Left kidney (tissue), 1 donor: ENCODE measurements at regions not wholly inside any gene's neighbourhood (a gene's known extent, or its start where the extent isn't known, plus 50 kb on each side); places are given as distances from the start of the nearest gene placed in this dataset.

ENCODE experiments used
- DNase-seq: peaks from one replicate; pipeline ENCODE4 v3.0.0-alpha.2; 2013

DNA sequence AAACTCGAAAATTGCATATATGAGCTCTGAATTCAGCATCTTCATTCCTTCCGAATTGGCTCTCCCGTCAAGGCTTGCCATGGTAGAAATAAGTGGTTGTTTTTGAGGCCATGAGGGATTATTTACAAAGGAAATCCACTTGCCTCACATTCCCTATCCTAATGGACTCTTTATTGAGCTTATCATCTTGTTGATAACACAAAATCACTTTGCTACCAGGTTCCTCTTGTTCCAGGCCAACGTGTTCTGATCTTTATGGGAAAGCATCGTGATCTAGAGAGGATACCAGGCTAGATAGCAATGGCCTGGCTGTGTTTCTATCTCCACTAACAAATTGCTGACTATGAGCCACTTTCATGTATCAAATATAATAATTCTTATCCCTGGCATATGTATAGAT, 811.7 kb downstream of the TLR4 start:
- DNase-seq, result no peak

DNA sequence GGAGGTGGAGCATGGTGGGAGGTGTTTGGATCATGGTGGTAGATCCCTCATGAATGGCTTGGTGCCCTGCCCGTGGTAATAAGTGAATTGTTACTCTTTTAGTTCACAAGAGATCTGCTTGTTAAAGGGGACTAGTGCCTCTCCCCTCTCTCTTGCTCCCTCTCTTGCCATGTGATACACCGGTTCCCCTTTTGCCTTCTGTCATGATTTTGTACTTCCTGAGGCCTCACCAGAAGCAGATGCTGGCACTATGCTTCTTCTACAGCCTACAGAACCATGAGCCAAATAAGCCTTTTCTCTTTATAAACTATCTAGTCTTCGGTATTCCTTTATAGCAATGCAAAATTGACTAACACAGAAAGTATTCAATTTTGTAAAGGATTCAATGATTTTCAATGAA, 817.1 kb downstream of the TLR4 start:
- no peak for DNase-seq

GRCh38 chr9:118522093-118523028, 818.2 kb downstream of the TLR4 start:
- peak; percentile 39 for DNase-seq

- no peak for DNase-seq
Measured at GRCh38 chr9:118527261-118527660, 823.1 kb downstream of the TLR4 start.

DNA sequence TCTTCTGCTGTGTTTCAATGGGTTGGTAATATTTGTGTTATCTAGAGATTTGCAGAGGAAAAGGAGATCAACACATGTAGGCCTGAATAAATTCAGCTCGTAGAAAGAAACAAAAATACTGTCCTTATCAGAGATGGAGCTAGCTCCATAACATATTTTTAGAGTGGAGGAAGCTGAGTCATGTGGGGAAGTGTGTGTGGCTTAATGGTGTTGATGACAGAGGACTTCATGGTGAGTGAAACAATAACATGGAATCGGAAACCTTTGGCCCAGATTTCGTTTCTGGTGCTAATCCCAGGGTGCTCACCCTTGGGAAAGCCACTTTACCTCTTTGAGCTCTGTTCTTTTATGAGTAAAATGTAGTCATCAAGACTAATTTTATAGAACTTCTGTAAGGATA, 825.0 kb downstream of the TLR4 start:
- no peak for DNase-seq

DNA sequence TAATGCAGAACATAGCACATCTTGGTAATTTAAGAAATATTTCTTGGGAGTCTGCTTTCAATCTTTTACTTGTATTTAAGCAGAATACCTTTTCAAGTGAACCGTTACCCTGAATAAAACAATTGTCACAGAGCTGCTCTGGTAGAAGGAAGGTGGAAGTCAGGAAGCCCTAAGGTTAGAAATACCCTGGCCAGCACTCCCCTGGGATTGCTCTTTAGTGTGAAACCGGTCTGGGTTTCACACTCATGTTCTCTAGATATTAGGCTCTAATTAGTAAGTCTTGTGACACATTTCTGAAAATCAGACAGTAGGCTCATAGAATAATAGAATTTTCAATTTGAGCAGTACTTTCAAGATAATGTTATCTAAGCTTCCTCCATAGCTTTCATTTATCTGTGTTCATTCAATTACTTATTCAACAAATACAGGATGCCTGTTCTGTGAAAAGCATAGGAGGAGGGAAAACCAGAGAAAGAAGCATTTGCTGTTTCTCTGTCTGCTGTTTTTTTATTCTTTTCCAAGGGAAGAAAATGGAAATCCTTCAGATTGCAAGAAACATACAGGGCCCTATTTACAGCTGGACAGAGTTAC, 825.5 kb downstream of the TLR4 start:
- DNase-seq, result no peak

- DNase-seq, result no peak
Measured at GRCh38 chr9:118532592-118532991, 828.4 kb downstream of the TLR4 start.

DNA sequence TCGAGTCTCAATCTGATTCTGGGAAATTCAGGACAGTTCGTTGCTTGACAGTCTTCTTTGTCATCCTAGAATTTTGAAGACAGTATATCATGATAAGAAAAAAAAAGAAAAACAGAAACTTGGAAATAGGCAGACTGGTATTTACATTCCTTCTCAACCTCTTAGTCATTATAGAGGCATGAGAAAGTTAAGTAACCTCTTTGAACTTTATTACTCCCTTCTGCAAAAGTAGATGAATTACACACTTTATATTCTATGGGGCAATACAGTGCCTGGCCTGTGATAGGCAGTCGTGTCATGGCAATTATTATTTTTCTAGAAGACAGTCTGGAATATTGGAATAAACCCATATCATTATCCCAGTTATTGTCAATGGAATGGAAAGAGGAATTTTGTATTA, 828.9 kb downstream of the TLR4 start:
- no peak for DNase-seq

DNA sequence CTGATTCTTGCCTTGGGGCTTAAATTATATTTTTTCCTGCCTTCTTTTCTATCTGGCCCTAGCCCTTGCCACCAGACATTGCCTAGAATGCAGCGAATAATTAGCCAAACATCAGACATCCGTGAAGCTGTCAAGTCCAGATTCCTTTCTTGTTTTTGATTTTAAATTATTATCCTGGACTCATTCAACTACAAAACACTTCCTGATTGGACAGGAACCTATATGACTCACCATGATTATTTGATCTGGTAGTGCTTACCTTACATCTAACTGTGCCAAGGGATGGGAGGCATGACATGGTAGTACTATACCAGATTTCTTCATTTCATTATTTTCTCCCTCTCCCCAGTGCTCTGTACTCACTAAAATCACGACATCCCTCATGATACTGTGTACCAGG, 829.6 kb downstream of the TLR4 start:
- DNase-seq, result no peak

DNA sequence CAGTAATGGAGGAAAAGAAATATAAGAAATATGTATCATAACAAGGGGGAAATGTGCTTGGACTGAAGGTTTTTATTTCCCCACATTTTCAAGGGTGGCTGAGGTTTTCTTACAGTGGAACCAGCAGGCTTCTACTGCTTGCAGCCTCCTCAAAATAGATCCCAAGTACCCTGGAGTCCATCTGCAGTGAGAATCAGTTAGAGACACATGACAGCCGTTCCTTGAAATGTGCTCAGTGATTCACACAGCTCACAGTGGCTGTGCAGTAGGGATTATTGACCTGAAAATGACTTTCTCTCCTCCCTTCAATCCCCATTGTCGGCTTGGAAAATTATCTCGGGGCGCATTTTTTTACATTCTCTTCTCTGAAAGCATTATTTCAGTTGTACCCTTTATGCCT, 832.0 kb downstream of the TLR4 start:
- no peak for DNase-seq

GRCh38 chr9:118538959-118539358, 830.3 kb downstream of the BRINP1 start:
- no peak for DNase-seq

- DNase-seq, result no peak
Measured at GRCh38 chr9:118553465-118553864, 815.8 kb downstream of the BRINP1 start.

- no peak for DNase-seq
Measured at GRCh38 chr9:118554987-118555386, 814.2 kb downstream of the BRINP1 start.

GRCh38 chr9:118558026-118558425, 811.2 kb downstream of the BRINP1 start:
- DNase-seq, result peak; percentile 1

DNA sequence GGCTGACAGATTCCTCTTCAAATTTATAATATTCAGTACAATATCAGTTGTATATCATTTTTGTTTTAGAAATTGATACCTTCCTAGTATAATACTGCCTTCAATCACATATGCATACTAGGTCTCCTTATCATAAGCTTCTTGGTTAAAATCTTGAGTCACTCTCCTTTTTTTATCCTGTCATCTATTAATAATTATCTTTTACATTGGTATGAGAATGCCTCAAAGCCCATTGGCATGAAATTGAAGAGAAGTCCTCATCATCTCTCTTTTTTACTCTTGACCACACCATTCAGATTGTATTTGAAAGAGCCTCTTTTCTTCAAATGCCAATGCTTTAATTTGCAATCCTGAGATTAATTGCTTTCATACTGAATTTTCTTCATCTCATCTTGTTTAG, 810.3 kb downstream of the BRINP1 start:
- no peak for DNase-seq

- no peak for DNase-seq
Measured at GRCh38 chr9:118561051-118561450, 808.2 kb downstream of the BRINP1 start.

DNA sequence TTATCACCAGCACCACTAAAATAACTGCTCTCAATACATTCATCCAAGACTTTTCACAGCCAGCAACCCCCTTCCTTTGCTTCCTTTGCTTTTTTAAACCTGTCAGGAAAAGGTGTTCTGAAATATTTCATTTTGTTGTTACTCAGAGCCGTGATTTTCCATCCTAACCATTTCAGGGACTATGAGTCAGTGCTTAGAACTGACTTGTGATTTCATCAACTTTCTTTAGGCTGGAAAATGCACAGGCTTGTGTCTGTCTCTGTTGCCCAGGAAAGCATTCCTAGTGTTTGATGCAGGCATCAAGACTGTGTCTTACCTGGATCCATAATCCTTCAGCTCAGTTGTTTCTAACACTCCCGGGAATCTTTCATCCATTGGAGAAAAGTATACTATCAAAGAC, 805.6 kb downstream of the BRINP1 start:
- DNase-seq, result no peak

DNA sequence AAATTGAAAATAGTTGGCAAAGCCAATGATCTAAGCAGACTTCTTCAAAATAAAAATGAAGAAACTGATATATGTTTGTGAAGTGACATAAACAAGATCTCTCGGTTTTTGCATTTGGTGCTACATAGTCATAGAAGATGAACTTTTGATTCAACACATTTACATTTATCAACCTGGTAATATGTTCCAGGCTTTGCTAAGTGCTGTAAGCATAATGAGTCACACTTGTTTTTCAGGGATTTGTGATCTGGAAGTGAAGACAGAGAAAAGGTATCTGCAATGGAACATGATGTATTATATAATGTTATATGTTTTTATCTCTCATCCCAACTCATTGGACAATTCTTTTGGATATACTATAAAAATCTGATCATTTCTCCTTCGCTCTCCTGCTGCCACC, 801.4 kb downstream of the BRINP1 start:
- DNase-seq, result no peak

DNA sequence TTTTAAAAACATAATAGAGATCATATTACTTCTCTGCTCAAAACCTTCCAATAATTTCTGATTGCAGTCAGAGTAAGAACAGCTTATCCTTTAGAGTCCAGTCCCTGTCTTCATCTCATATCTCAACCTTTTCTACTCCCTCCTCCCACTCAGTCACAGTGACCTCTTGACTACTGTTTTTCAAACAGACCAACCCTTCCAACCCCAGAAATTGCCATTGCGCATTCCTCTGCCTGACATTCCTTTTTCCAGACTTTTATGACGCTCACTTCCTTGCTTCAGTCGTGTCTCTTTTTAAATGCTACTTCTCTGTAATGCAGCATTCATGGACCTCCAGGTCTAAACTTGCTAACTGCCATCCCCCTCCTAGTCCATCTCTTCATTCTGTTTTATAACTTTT, 800.5 kb downstream of the BRINP1 start:
- no peak for DNase-seq

DNA sequence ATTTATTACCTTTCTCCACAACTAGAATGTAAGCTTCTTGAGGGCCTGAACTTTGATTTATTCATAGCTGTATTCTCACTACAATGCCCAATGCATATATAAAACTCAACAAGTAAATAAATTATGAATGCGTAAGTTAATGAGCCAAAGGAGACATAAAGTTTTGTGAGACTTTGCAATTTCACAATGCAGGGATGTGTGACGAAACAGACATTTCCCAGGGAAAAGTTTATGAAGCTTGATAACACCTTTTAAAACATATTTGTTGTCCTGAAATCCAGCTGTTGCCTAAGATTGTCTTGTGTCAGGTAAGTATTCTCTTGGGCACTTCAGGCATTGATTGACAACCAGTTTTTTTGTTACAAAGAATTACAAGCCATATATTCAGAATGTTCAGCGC, 800.1 kb downstream of the BRINP1 start:
- DNase-seq, result no peak

GRCh38 chr9:118570066-118570465, 799.2 kb downstream of the BRINP1 start:
- no peak for DNase-seq

- no peak for DNase-seq
Measured at GRCh38 chr9:118575341-118576070, 793.7 kb downstream of the BRINP1 start.

GRCh38 chr9:118577121-118577520, 792.1 kb downstream of the BRINP1 start:
- DNase-seq, result no peak
